ENCODE measurements at regions not wholly inside any gene's neighbourhood (a gene's known extent, or its start where the extent isn't known, plus 50 kb on each side); places are given as distances from the start of the nearest gene placed in this dataset.

DNA sequence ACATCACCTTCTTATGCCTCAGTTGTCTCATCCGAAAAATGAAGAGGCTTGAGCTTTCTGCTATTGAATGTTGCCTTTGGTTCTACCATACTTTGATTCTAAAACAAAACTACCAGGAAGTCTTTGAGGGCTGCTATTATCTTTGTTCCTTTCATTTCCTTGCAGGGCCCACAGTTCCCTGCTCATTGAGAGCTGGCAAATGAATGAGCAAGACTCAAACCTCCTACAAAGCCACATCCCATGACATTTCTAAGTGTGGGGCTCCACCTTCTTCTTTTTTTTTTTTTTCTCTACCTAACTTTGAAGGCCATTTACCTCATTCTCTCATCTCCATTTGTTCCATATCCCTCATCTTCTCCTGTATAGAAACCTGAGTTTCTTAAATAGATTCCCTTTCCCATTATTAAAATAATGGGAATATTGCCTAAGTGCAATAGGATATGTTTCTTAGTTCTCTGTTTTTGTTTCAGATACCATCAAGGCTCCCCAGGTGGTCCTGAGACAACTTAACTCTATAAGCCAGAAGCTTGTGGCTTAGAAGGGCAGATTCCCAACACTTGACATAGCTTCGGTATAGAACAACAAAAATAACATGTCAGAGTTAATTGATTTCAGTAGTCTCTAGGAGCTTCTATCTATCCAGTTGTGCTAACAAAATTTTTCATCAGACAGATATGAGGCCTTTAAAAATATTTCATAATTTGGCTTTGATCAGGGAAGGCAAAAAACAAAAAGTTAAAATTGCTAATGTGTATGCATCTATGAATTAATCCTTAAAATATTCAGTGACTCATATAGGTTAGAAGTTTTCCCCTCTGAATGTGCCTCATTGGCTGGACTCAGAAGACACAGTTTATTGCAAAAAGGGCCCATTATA is 951.6 kb downstream of the TUSC7 start:
- Histone ChIP-seq H2BK20ac (ENCODE audit: low read length) (no peak overlapping the region), H2BK120ac (replicated peaks; ENCODE audit: low read depth, low read length) (no peak overlapping the region), H3K27ac (ENCODE audit: low read depth, low read length) (no peak overlapping the region), H3K4ac (replicated peaks; ENCODE audit: insufficient read length, low read depth, low read length) (no peak overlapping the region), H4K20me1 (replicated peaks in 1 of 2; ENCODE audit: control insufficient read depth in 1 of 2, insufficient read depth in 2 of 2, low read length in 2 of 2) (no peaks in the 10 kb centered on the region), H2AK5ac (ENCODE audit: low read depth, low read length) (no peak overlapping the region), H3K9me3 (ENCODE audit: insufficient read depth in 2 of 2, low read depth in 1 of 2, low read length in 1 of 2) (no peaks in the 10 kb centered on the region), H2AFZ (ENCODE audit: low read length) (no peak overlapping the region), H3K4me1 (replicated peaks in 1 of 4; ENCODE audit: control insufficient read depth in 3 of 4, insufficient read depth in 4 of 4, low read length in 3 of 4) (no peaks in the 10 kb centered on the region), H3K14ac (ENCODE audit: insufficient read length) (no peak overlapping the region), H3K4me2 (ENCODE audit: insufficient read depth in 1 of 2, low read depth in 2 of 2, low read length in 2 of 2) (no peak overlapping the region), H4K8ac (ENCODE audit: extremely low read depth, insufficient read depth, low read length) (no peak overlapping the region), H3K9ac (replicated peaks in 1 of 4; ENCODE audit: extremely low read depth in 1 of 4, low read depth in 3 of 4, low read length in 3 of 4) (no peak overlapping the region), H3K79me2 (ENCODE audit: control insufficient read depth in 1 of 2, insufficient read depth in 2 of 2, low read length in 2 of 2) (no peaks in the 10 kb centered on the region), H3K56ac (replicated peaks; ENCODE audit: insufficient read length, low read depth, low read length) (no peak overlapping the region), H2BK15ac (ENCODE audit: low read length) (no peak overlapping the region), H3K23me2 (ENCODE audit: low read depth, low read length) (no peaks in the 10 kb centered on the region; the same call in 1 of the 2 replicates), H3K4me3 (ENCODE audit: extremely low read depth in 1 of 4, insufficient read depth in 2 of 4, low read depth in 3 of 4, low read length in 4 of 4) (no peak overlapping the region), H3K23ac (ENCODE audit: insufficient read length) (no peak overlapping the region), H3K27me3 (replicated peaks in 1 of 4; ENCODE audit: control insufficient read depth in 3 of 4, extremely low read depth in 1 of 4, insufficient read depth in 3 of 4, low read length in 3 of 4) (no peaks in the 10 kb centered on the region), H4K5ac (ENCODE audit: insufficient read length, low read depth, low read length) (no peak overlapping the region), H2BK5ac (ENCODE audit: low read depth, low read length) (no peak overlapping the region), H3K79me1 (ENCODE audit: low read depth, low read length) (no peaks in the 10 kb centered on the region), H3K36me3 (ENCODE audit: control insufficient read depth in 2 of 4, insufficient read depth in 4 of 4, low read length in 3 of 4) (no peaks in the 10 kb centered on the region), H4K91ac (replicated peaks; ENCODE audit: insufficient read length, low read length) (no peak overlapping the region), H3K18ac (ENCODE audit: extremely low read depth, low read length) (no peak overlapping the region), H2BK12ac (ENCODE audit: low read depth, low read length) (no peak overlapping the region)
- DNase-seq (ENCODE audit: low read depth in 1 of 2, low spot score in 2 of 2) = no peak
- CTCF ChIA-PET (ENCODE audit: partially characterized antibody) = interaction anchor here (0.8 kb wide), 1 partner anchor 136 kb away, joined by 3 read pairs; no protein-coding TSS in a partner anchor
- no peak for FAIRE-seq
- TF ChIP-seq RXRA (IDR thresholded peaks at IDR 0.05; ENCODE audit: insufficient read depth, low read depth, low read length) = no peak
- no peak for TF ChIP-seq TEAD4 (IDR thresholded peaks at IDR 0.05; ENCODE audit: low read depth, low read length)
- no peak for TF ChIP-seq RFX5 (IDR thresholded peaks at IDR 0.05; ENCODE audit: borderline replicate concordance, low read depth, low read length)
- no peak for TF ChIP-seq BRCA1 (IDR thresholded peaks at IDR 0.05; ENCODE audit: low read depth, low read length)
- TF ChIP-seq KDM5A (IDR thresholded peaks at IDR 0.05; ENCODE audit: low read length) = no peak
- no peak for TF ChIP-seq PHF8 (conservative IDR thresholded peaks at IDR 0.05; ENCODE audit: low read depth, low read length)
- no peak for TF ChIP-seq BCL11A (IDR thresholded peaks at IDR 0.05; ENCODE audit: low read depth in 2 of 2, low read length in 2 of 2)
- TF ChIP-seq CHD1 (IDR thresholded peaks at IDR 0.05; ENCODE audit: low read depth, low read length) = no peak
- TF ChIP-seq CREB1 (IDR thresholded peaks at IDR 0.05) = no peak
- TF ChIP-seq GABPA (IDR thresholded peaks at IDR 0.05; ENCODE audit: borderline replicate concordance, insufficient read depth, low read length) = no peak
- WGBS, 2 experiments (ENCODE audit: extremely low coverage in 1 of 2, insufficient coverage in 1 of 2, insufficient read length in 1 of 2, insufficient replicate concordance in 2 of 2, low coverage in 1 of 2, low lambda C conversion rate in 2 of 2, missing lambda C conversion rate in 1 of 2) = 86% methylated on average over 2 of the region's 2 CpGs; no CpG with 5 or more reads in 1 of the 2 experiments
- POLR2A ChIA-PET (ENCODE audit: partially characterized antibody) = no interaction called here
